Body of pancreas (tissue), 4 donors: ENCODE measurements at regions not wholly inside any gene's neighbourhood (a gene's known extent, or its start where the extent isn't known, plus 50 kb on each side); places are given as distances from the start of the nearest gene placed in this dataset.
"Not testable (repeated sequence)": the region's sequence is repeated elsewhere in the genome, so short reads cannot be mapped to it uniquely, and the experiment has no call there.

ENCODE experiments used
- POLR2A ChIP-seq, 3 donors: fragments of 450-650 bp; IDR thresholded peaks; one replicate each; pipeline ENCODE4 v1.6.1; 2016; ENCODE audit warnings: antibody characterized with exemption in 3 of 3, mild to moderate bottlenecking in 2 of 3
- TF ChIP-seq, protein P1 (sequence below), 7 experiments: fragments of 450-650 bp in 4 of 7; fragments of 200-600 bp in 3 of 7; sonication (generic) in 3 of 7; IDR thresholded peaks; one replicate each; pipeline ENCODE4 v1.5.1; 2016 to 2019; ENCODE audit warnings: antibody characterized with exemption in 7 of 7

DNA sequence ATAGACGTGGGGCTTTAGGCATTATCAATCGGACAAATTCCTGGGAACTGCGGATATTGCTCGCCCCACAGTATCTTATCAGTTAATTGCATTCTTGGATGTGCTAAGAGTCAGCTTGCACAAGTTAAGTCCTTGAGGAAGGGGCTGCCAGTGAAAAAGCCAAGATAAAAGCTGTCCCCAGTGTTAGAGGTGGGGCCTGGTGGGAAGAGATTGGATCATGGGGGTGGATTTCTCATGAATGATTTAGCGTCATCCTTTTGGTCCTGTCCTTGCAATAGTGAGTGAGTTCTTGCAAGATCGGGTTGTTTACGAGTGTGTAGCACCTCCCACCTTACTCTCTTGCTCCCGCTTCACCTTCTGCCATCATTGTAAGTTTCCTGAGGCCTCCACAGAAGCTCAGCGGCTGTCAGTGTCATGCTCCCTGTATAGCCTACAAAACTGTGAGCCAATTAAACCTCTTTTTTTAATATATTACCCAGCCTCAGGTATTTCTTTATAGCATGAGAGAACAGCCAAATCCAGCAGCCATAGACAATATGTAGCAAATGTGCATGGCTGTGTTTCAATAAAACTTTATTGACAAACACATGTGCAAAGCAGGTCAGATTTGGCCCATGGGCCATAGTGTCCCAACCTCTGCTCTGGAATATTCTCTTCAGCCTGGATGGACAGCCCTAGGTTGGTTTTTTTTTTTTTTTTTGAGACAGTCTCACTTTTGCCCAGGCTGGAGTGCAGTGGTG, 189.2 kb downstream of the OTOP1 start:
- TF ChIP-seq, protein P1, sequence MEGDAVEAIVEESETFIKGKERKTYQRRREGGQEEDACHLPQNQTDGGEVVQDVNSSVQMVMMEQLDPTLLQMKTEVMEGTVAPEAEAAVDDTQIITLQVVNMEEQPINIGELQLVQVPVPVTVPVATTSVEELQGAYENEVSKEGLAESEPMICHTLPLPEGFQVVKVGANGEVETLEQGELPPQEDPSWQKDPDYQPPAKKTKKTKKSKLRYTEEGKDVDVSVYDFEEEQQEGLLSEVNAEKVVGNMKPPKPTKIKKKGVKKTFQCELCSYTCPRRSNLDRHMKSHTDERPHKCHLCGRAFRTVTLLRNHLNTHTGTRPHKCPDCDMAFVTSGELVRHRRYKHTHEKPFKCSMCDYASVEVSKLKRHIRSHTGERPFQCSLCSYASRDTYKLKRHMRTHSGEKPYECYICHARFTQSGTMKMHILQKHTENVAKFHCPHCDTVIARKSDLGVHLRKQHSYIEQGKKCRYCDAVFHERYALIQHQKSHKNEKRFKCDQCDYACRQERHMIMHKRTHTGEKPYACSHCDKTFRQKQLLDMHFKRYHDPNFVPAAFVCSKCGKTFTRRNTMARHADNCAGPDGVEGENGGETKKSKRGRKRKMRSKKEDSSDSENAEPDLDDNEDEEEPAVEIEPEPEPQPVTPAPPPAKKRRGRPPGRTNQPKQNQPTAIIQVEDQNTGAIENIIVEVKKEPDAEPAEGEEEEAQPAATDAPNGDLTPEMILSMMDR (IDR thresholded peaks at IDR 0.05) = not testable (repeated sequence)
- TF ChIP-seq POLR2A (IDR thresholded peaks at IDR 0.05) = not testable (repeated sequence)
